GM19099 (cell line): ENCODE measurements at regions not wholly inside any gene's neighbourhood (a gene's known extent, or its start where the extent isn't known, plus 50 kb on each side); places are given as distances from the start of the nearest gene placed in this dataset.

Experiments
- POLR2A ChIP-seq: IDR thresholded peaks from 3 replicates; pipeline ENCODE4 v1.6.1; 2011; ENCODE audit warnings: low read depth; ENCODE audit not compliant: insufficient read length; ENCODE audit errors: extremely low read depth

GRCh38 chr6:6851059-6851948, 256.5 kb upstream of the RREB1 start:
- no peak for TF ChIP-seq POLR2A

GRCh38 chr6:6851949-6852261, 255.9 kb upstream of the RREB1 start:
- no peak for TF ChIP-seq POLR2A

- TF ChIP-seq POLR2A = peak; percentile 48
Observed at GRCh38 chr6:6856538-6857523, 250.9 kb upstream of the RREB1 start.

GRCh38 chr6:6857528-6857927, 250.2 kb upstream of the RREB1 start:
- TF ChIP-seq POLR2A = no peak

GRCh38 chr6:6858533-6858982, 249.2 kb upstream of the RREB1 start:
- no peak for TF ChIP-seq POLR2A

GRCh38 chr6:6859105-6859504, 248.7 kb upstream of the RREB1 start:
- no peak for TF ChIP-seq POLR2A

- no peak for TF ChIP-seq POLR2A
Observed at GRCh38 chr6:6859722-6860121, 248.0 kb upstream of the RREB1 start.

GRCh38 chr6:6860863-6861262, 246.9 kb upstream of the RREB1 start:
- TF ChIP-seq POLR2A = no peak

- TF ChIP-seq POLR2A = no peak
Observed at GRCh38 chr6:6861351-6861894, 246.3 kb upstream of the RREB1 start.

GRCh38 chr6:6861995-6862394, 245.8 kb upstream of the RREB1 start:
- no peak for TF ChIP-seq POLR2A

GRCh38 chr6:6863970-6864639, 243.7 kb upstream of the RREB1 start:
- no peak for TF ChIP-seq POLR2A

- TF ChIP-seq POLR2A = no peak
Observed at GRCh38 chr6:6865611-6866010, 242.2 kb upstream of the RREB1 start.

GRCh38 chr6:6866656-6867403, 240.9 kb upstream of the RREB1 start:
- TF ChIP-seq POLR2A = no peak

- TF ChIP-seq POLR2A = no peak
Observed at GRCh38 chr6:6867404-6867799, 240.4 kb upstream of the RREB1 start.
